DND-41 (cell line): ENCODE measurements at regions not wholly inside any gene's neighbourhood (a gene's known extent, or its start where the extent isn't known, plus 50 kb on each side); places are given as distances from the start of the nearest gene placed in this dataset.

Experiments used
- EZH2 ChIP-seq: IDR thresholded peaks from 3 replicates; pipeline ENCODE4 v1.6.1; 2012; ENCODE audit warnings: borderline replicate concordance, low read depth, mild to moderate bottlenecking, moderate library complexity, low read length, inconsistent platforms; ENCODE audit not compliant: severe bottlenecking
- TF ChIP-seq, protein P1 (sequence below): IDR thresholded peaks from 2 replicates; pipeline ENCODE4 v1.5.1; 2012; ENCODE audit warnings: borderline replicate concordance, low read length, moderate library complexity, mild to moderate bottlenecking; ENCODE audit not compliant: poor library complexity, severe bottlenecking; ENCODE audit errors: extremely low read depth

DNA sequence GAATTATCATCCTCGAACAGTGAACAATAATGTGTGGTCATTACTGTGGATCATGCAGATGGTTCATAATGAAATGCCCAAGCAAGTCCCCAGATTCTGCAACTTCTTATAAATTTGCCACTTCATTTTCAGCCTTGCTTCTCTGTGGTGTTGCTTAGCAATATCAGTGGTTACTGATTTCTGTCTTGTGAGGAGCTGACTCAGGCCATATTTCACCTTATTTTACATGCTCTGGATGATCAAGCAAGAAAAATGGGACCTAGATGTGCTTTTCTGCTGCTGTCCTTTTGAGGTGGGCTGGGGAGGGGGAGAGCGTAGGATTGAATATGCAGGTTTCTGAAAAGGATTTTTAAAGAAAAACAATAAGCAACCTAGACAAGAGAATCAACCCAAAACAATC, 188.3 kb downstream of the SLC24A2 start:
- TF ChIP-seq, protein P1, sequence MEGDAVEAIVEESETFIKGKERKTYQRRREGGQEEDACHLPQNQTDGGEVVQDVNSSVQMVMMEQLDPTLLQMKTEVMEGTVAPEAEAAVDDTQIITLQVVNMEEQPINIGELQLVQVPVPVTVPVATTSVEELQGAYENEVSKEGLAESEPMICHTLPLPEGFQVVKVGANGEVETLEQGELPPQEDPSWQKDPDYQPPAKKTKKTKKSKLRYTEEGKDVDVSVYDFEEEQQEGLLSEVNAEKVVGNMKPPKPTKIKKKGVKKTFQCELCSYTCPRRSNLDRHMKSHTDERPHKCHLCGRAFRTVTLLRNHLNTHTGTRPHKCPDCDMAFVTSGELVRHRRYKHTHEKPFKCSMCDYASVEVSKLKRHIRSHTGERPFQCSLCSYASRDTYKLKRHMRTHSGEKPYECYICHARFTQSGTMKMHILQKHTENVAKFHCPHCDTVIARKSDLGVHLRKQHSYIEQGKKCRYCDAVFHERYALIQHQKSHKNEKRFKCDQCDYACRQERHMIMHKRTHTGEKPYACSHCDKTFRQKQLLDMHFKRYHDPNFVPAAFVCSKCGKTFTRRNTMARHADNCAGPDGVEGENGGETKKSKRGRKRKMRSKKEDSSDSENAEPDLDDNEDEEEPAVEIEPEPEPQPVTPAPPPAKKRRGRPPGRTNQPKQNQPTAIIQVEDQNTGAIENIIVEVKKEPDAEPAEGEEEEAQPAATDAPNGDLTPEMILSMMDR: no peak
- TF ChIP-seq EZH2: no peak
